ENCODE measurements at regions not wholly inside any gene's neighbourhood (a gene's known extent, or its start where the extent isn't known, plus 50 kb on each side); places are given as distances from the start of the nearest gene placed in this dataset.

DNA sequence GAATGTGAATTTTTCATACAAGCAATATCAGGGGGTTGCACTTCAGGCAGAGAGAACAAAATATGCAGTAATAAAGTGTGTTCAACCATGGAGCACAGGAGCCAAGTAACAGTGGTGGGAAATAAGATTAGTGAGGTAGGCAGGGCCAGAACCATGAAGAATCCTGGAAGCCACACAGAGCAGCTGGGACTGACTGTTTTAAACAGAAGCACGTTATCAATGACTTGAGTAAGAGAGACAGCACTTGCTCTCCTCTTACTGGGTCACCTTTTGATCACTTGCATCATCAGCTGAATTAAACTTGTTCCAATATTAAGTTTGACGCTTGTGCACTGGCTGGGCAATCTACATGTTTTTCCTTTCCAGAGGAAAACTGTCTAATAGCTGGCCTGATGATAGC is 238.5 kb downstream of the TBX18 start:
- Histone ChIP-seq H3K4me1 (replicated peaks in 1 of 4; ENCODE audit: control insufficient read depth in 3 of 4, insufficient read depth in 4 of 4, low read length in 3 of 4) (no peaks in the 10 kb centered on the region), H2BK5ac (ENCODE audit: low read depth, low read length) (no peak overlapping the region), H3K36me3 (ENCODE audit: control insufficient read depth in 2 of 4, insufficient read depth in 4 of 4, low read length in 3 of 4) (no peaks in the 10 kb centered on the region; a peak in 1 of 8 replicates), H3K9ac (replicated peaks in 1 of 4; ENCODE audit: extremely low read depth in 1 of 4, low read depth in 3 of 4, low read length in 3 of 4) (no peak overlapping the region), H4K20me1 (replicated peaks in 1 of 2; ENCODE audit: control insufficient read depth in 1 of 2, insufficient read depth in 2 of 2, low read length in 2 of 2) (no peaks in the 10 kb centered on the region), H3K79me1 (ENCODE audit: low read depth, low read length) (no peaks in the 10 kb centered on the region), H3K27me3 (replicated peaks in 1 of 4; ENCODE audit: control insufficient read depth in 3 of 4, extremely low read depth in 1 of 4, insufficient read depth in 3 of 4, low read length in 3 of 4) (no peaks in the 10 kb centered on the region), H3K14ac (ENCODE audit: insufficient read length) (no peak overlapping the region), H4K91ac (replicated peaks; ENCODE audit: insufficient read length, low read length) (no peak overlapping the region), H2AK5ac (ENCODE audit: low read depth, low read length) (no peak overlapping the region), H3K27ac (ENCODE audit: low read depth, low read length) (no peak overlapping the region), H2BK12ac (ENCODE audit: low read depth, low read length) (no peak overlapping the region), H3K23me2 (ENCODE audit: low read depth, low read length) (no peaks in the 10 kb centered on the region), H3K18ac (ENCODE audit: extremely low read depth, low read length) (no peak overlapping the region), H4K8ac (ENCODE audit: extremely low read depth, insufficient read depth, low read length) (no peak overlapping the region), H2BK120ac (replicated peaks; ENCODE audit: low read depth, low read length) (no peak overlapping the region), H3K4ac (replicated peaks; ENCODE audit: insufficient read length, low read depth, low read length) (no peak overlapping the region), H2BK20ac (ENCODE audit: low read length) (no peak overlapping the region), H4K5ac (ENCODE audit: insufficient read length, low read depth, low read length) (no peak overlapping the region), H3K23ac (ENCODE audit: insufficient read length) (no peak overlapping the region), H2BK15ac (ENCODE audit: low read length) (no peak overlapping the region), H3K56ac (replicated peaks; ENCODE audit: insufficient read length, low read depth, low read length) (no peak overlapping the region), H3K4me2 (ENCODE audit: insufficient read depth in 1 of 2, low read depth in 2 of 2, low read length in 2 of 2) (no peak overlapping the region), H3K79me2 (ENCODE audit: control insufficient read depth in 1 of 2, insufficient read depth in 2 of 2, low read length in 2 of 2) (no peaks in the 10 kb centered on the region), H3K4me3 (ENCODE audit: extremely low read depth in 1 of 4, insufficient read depth in 2 of 4, low read depth in 3 of 4, low read length in 4 of 4) (no peak overlapping the region), H3K9me3 (ENCODE audit: insufficient read depth in 2 of 2, low read depth in 1 of 2, low read length in 1 of 2) (no peaks in the 10 kb centered on the region), H2AFZ (ENCODE audit: low read length) (no peak overlapping the region)
- no peak for DNase-seq (ENCODE audit: low read depth in 1 of 2, low spot score in 2 of 2)
- TF ChIP-seq SRF (IDR thresholded peaks at IDR 0.05; ENCODE audit: low read depth, low read length) (no peak), RNF2 (IDR thresholded peaks at IDR 0.05; ENCODE audit: borderline replicate concordance, low read depth, low read length, missing control alignments, poor library complexity, severe bottlenecking) (no peak), TBP (IDR thresholded peaks at IDR 0.05; ENCODE audit: low read depth, low read length) (no peak), POU5F1 (IDR thresholded peaks at IDR 0.05; ENCODE audit: low read depth, low read length) (no peak), ASH2L (IDR thresholded peaks at IDR 0.05; ENCODE audit: low read length) (no peak), KDM1A (IDR thresholded peaks at IDR 0.05; ENCODE audit: borderline replicate concordance, low read length) (no peak)
- TF ChIP-seq, protein P1, sequence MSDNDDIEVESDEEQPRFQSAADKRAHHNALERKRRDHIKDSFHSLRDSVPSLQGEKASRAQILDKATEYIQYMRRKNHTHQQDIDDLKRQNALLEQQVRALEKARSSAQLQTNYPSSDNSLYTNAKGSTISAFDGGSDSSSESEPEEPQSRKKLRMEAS (IDR thresholded peaks at IDR 0.05): no peak
- FAIRE-seq: no peak
- 97% methylated on average over 2 of the region's 2 CpGs; no CpG with 5 or more reads in 1 of the 2 experiments for WGBS, 2 experiments (ENCODE audit: extremely low coverage in 1 of 2, insufficient coverage in 1 of 2, insufficient read length in 1 of 2, insufficient replicate concordance in 2 of 2, low coverage in 1 of 2, low lambda C conversion rate in 2 of 2, missing lambda C conversion rate in 1 of 2)
- ChIA-PET POLR2A (ENCODE audit: partially characterized antibody) (no interaction called here), CTCF (ENCODE audit: partially characterized antibody) (interaction anchor here (0.7 to 1.1 kb wide), 2 partner anchors 98 to 101 kb away, joined by 3 to 5 read pairs; no protein-coding TSS in a partner anchor)

All from H1 (cell line).